HG02970 (cell line): ENCODE measurements at regions not wholly inside any gene's neighbourhood (a gene's known extent, or its start where the extent isn't known, plus 50 kb on each side); places are given as distances from the start of the nearest gene placed in this dataset.

ENCODE experiments used
- ATAC-seq: cut with Tn5 transposase; IDR thresholded peaks from one replicate; pipeline ENCODE4 v1.9.1; 2021; ENCODE audit warnings: mild to moderate bottlenecking, moderate library complexity, moderate number of reproducible peaks; ENCODE audit not compliant: unreplicated experiment, low FRiP score

- no peak for ATAC-seq
Observed at GRCh38 chr2:188117706-188118105, 174.0 kb upstream of the GULP1 start.

GRCh38 chr2:188118431-188118830, 173.2 kb upstream of the GULP1 start:
- ATAC-seq: no peak

GRCh38 chr2:188119112-188119838, 172.4 kb upstream of the GULP1 start:
- ATAC-seq: no peak

- ATAC-seq: no peak
Observed at GRCh38 chr2:188122985-188123384, 168.7 kb upstream of the GULP1 start.

GRCh38 chr2:188129677-188130076, 162.0 kb upstream of the GULP1 start:
- ATAC-seq: no peak

GRCh38 chr2:188130317-188130716, 161.4 kb upstream of the GULP1 start:
- no peak for ATAC-seq

- no peak for ATAC-seq
Observed at GRCh38 chr2:188131281-188131680, 160.4 kb upstream of the GULP1 start.

GRCh38 chr2:188132385-188132784, 159.3 kb upstream of the GULP1 start:
- no peak for ATAC-seq

GRCh38 chr2:188134241-188134640, 157.4 kb upstream of the GULP1 start:
- no peak for ATAC-seq

- no peak for ATAC-seq
Observed at GRCh38 chr2:188138313-188138712, 153.4 kb upstream of the GULP1 start.

- no peak for ATAC-seq
Observed at GRCh38 chr2:188142088-188142487, 149.6 kb upstream of the GULP1 start.

- no peak for ATAC-seq
Observed at GRCh38 chr2:188142636-188143295, 148.9 kb upstream of the GULP1 start.

GRCh38 chr2:188145885-188146284, 145.8 kb upstream of the GULP1 start:
- ATAC-seq: no peak

- no peak for ATAC-seq
Observed at GRCh38 chr2:188146888-188147287, 144.8 kb upstream of the GULP1 start.

GRCh38 chr2:188151670-188152069, 140.0 kb upstream of the GULP1 start:
- ATAC-seq: no peak

GRCh38 chr2:188158337-188159100, 133.2 kb upstream of the GULP1 start:
- no peak for ATAC-seq

- ATAC-seq: no peak
Observed at GRCh38 chr2:188159484-188159883, 132.2 kb upstream of the GULP1 start.

GRCh38 chr2:188170356-188170755, 121.3 kb upstream of the GULP1 start:
- ATAC-seq: no peak

- ATAC-seq: no peak
Observed at GRCh38 chr2:188176620-188177019, 115.1 kb upstream of the GULP1 start.

- ATAC-seq: no peak
Observed at GRCh38 chr2:188181067-188181838, 110.4 kb upstream of the GULP1 start.

GRCh38 chr2:188181884-188182283, 109.8 kb upstream of the GULP1 start:
- ATAC-seq: no peak
